H1 (cell line): ENCODE measurements at regions not wholly inside any gene's neighbourhood (a gene's known extent, or its start where the extent isn't known, plus 50 kb on each side); places are given as distances from the start of the nearest gene placed in this dataset.

Experiments
- CTCF ChIA-PET: fragments of 300-600 bp; sonication (Branson Sonifier 250); formaldehyde crosslinking; loops from one replicate; lab custom pipeline; 2021; ENCODE audit not compliant: partially characterized antibody; lab: Charles Lee
- POLR2A ChIA-PET: fragments of 300-600 bp; sonication (Branson Sonifier 250); formaldehyde crosslinking; loops from one replicate; lab custom pipeline; 2021; ENCODE audit warnings: inconsistent platforms; ENCODE audit not compliant: partially characterized antibody; lab: Charles Lee
- DNase-seq, 2 experiments: peaks; one replicate each; pipeline versions ENCODE4 v3.0.0 to v3.0.0-alpha.2; 2010 to 2022; ENCODE audit warnings: low spot score in 2 of 2, low read depth in 1 of 2, mixed read lengths in 1 of 2
- FAIRE-seq: peaks from 2 replicates; lab custom pipeline; 2011; peaks lifted over from hg19 to GRCh38; lab: Jason Lieb, UNC
- H2AFZ ChIP-seq: 2 replicates; pipeline ENCODE4 v1.8.1; 2012; ENCODE audit warnings: low read length, inconsistent platforms
- H2AK5ac ChIP-seq: 2 replicates; pipeline ENCODE4 v1.6.1; 2013; ENCODE audit warnings: low read depth, low read length
- H2BK120ac ChIP-seq: replicated peaks from 2 replicates; pipeline ENCODE3; 2013; ENCODE audit warnings: low read depth, low read length, inconsistent platforms
- H2BK12ac ChIP-seq: 2 replicates; pipeline ENCODE4 v1.6.1; 2013; ENCODE audit warnings: low read depth, low read length
- H2BK15ac ChIP-seq: 2 replicates; pipeline ENCODE4 v1.6.1; 2013; ENCODE audit warnings: low read length
- H2BK20ac ChIP-seq: 2 replicates; pipeline ENCODE4 v1.6.1; 2013; ENCODE audit warnings: low read length
- H2BK5ac ChIP-seq: 2 replicates; pipeline ENCODE4 v1.6.1; 2013; ENCODE audit warnings: low read depth, low read length
- H3K14ac ChIP-seq: 2 replicates; pipeline ENCODE4 v1.6.1; 2013; ENCODE audit warnings: inconsistent platforms; ENCODE audit not compliant: insufficient read length
- H3K18ac ChIP-seq: 2 replicates; pipeline ENCODE4 v1.6.1; 2013; ENCODE audit warnings: low read length; ENCODE audit errors: extremely low read depth
- H3K23ac ChIP-seq: 2 replicates; pipeline ENCODE4 v1.6.1; 2013; ENCODE audit warnings: inconsistent platforms; ENCODE audit not compliant: insufficient read length
- H3K23me2 ChIP-seq: 2 replicates; pipeline ENCODE4 v1.6.1; 2013; ENCODE audit warnings: low read depth, low read length
- H3K27ac ChIP-seq: 2 replicates; pipeline ENCODE4 v1.6.1; 2011; ENCODE audit warnings: low read depth, low read length, inconsistent platforms
- H3K27me3 ChIP-seq, 4 experiments: replicated peaks in 1 of 4; 1 replicate in 1 of 4; 2 replicates in 3 of 4; pipeline versions ENCODE4 v1.6.1 to v1.8.1; 2011 to 2013; ENCODE audit warnings: low read length in 3 of 4, mild to moderate bottlenecking in 3 of 4, inconsistent platforms in 2 of 4, mixed read lengths in 2 of 4, moderate library complexity in 1 of 4; ENCODE audit not compliant: control insufficient read depth in 3 of 4, insufficient read depth in 3 of 4; ENCODE audit errors: extremely low read depth in 1 of 4
- H3K36me3 ChIP-seq, 4 experiments: 2 replicates each; pipeline versions ENCODE4 v1.6.1 to v1.8.1; 2011 to 2013; ENCODE audit warnings: mild to moderate bottlenecking in 4 of 4, low read length in 3 of 4, moderate library complexity in 2 of 4, control low read depth in 1 of 4, inconsistent platforms in 1 of 4; ENCODE audit not compliant: insufficient read depth in 4 of 4, control insufficient read depth in 2 of 4
- H3K4ac ChIP-seq: replicated peaks from 2 replicates; pipeline ENCODE3; 2013; ENCODE audit warnings: low read length, low read depth, mixed read lengths, inconsistent platforms; ENCODE audit not compliant: insufficient read length
- H3K4me1 ChIP-seq, 4 experiments: replicated peaks in 1 of 4; 1 replicate in 1 of 4; 2 replicates in 3 of 4; pipeline versions ENCODE4 v1.6.1 to v1.8.1; 2011 to 2013; ENCODE audit warnings: low read length in 3 of 4, inconsistent platforms in 2 of 4, mixed read lengths in 1 of 4; ENCODE audit not compliant: insufficient read depth in 4 of 4, control insufficient read depth in 3 of 4
- H3K4me2 ChIP-seq, 2 experiments: 2 replicates each; pipeline versions ENCODE4 v1.6.1 to v1.8.1; 2011 to 2013; ENCODE audit warnings: low read depth in 2 of 2, low read length in 2 of 2, control low read depth in 1 of 2, inconsistent platforms in 1 of 2, mild to moderate bottlenecking in 1 of 2; ENCODE audit not compliant: insufficient read depth in 1 of 2
- H3K4me3 ChIP-seq, 4 experiments: fragments of 200-600, 300-600 bp in 1 of 4; sonication (generic), shearing (Covaris generic), sonication (Bioruptor Twin) in 1 of 4; 2 replicates each; pipeline versions ENCODE4 v1.5.1 to v1.8.1; 2011 to 2016; ENCODE audit warnings: low read length in 4 of 4, low read depth in 3 of 4, control low read depth in 2 of 4, inconsistent platforms in 2 of 4, mild to moderate bottlenecking in 2 of 4, mixed read lengths in 1 of 4, moderate library complexity in 1 of 4; ENCODE audit not compliant: insufficient read depth in 2 of 4; ENCODE audit errors: extremely low read depth in 1 of 4
- H3K56ac ChIP-seq: replicated peaks from 2 replicates; pipeline ENCODE3; 2013; ENCODE audit warnings: low read depth, mild to moderate bottlenecking, mixed read lengths, low read length, inconsistent platforms; ENCODE audit not compliant: insufficient read length
- H3K79me1 ChIP-seq: 2 replicates; pipeline ENCODE4 v1.6.1; 2013; ENCODE audit warnings: low read depth, low read length, control low read depth
- H3K79me2 ChIP-seq, 2 experiments: 2 replicates each; pipeline versions ENCODE4 v1.6.1 to v1.8.1; 2012 to 2013; ENCODE audit warnings: low read length in 2 of 2, mild to moderate bottlenecking in 2 of 2, inconsistent platforms in 1 of 2; ENCODE audit not compliant: insufficient read depth in 2 of 2, control insufficient read depth in 1 of 2
- H3K9ac ChIP-seq, 4 experiments: replicated peaks in 1 of 4; 1 replicate in 1 of 4; 2 replicates in 3 of 4; pipeline versions ENCODE4 v1.6.1 to v1.8.1; 2011 to 2013; ENCODE audit warnings: low read depth in 3 of 4, low read length in 3 of 4, control low read depth in 2 of 4, mild to moderate bottlenecking in 2 of 4, moderate library complexity in 2 of 4, inconsistent platforms in 1 of 4; ENCODE audit errors: extremely low read depth in 1 of 4
- H3K9me3 ChIP-seq, 2 experiments: 2 replicates each; pipeline versions ENCODE4 v1.6.1 to v1.8.1; 2012 to 2013; ENCODE audit warnings: mild to moderate bottlenecking in 2 of 2, moderate library complexity in 2 of 2, control low read depth in 1 of 2, inconsistent platforms in 1 of 2, low read depth in 1 of 2, low read length in 1 of 2, mixed read lengths in 1 of 2; ENCODE audit not compliant: insufficient read depth in 2 of 2
- H4K20me1 ChIP-seq, 2 experiments: replicated peaks in 1 of 2; 2 replicates each; pipeline versions ENCODE3 to v1.8.1; 2011 to 2013; ENCODE audit warnings: inconsistent platforms in 2 of 2, low read length in 2 of 2, mild to moderate bottlenecking in 1 of 2; ENCODE audit not compliant: insufficient read depth in 2 of 2, control insufficient read depth in 1 of 2
- H4K5ac ChIP-seq: 2 replicates; pipeline ENCODE4 v1.6.1; 2013; ENCODE audit warnings: low read length, low read depth, mixed read lengths, inconsistent platforms; ENCODE audit not compliant: insufficient read length
- H4K8ac ChIP-seq: 2 replicates; pipeline ENCODE4 v1.8.0; 2013; ENCODE audit warnings: mild to moderate bottlenecking, moderate library complexity, low read length, inconsistent platforms; ENCODE audit not compliant: insufficient read depth; ENCODE audit errors: extremely low read depth
- H4K91ac ChIP-seq: replicated peaks from 2 replicates; pipeline ENCODE3; 2013; ENCODE audit warnings: low read length, mixed read lengths, inconsistent platforms; ENCODE audit not compliant: insufficient read length
- POU5F1 ChIP-seq: IDR thresholded peaks from 2 replicates; pipeline ENCODE4 v1.6.1; 2011; ENCODE audit warnings: low read depth, mild to moderate bottlenecking, low read length, moderate library complexity
- RXRA ChIP-seq: IDR thresholded peaks from 2 replicates; pipeline ENCODE4 v1.6.1; 2011; ENCODE audit warnings: low read depth, mild to moderate bottlenecking, low read length, moderate library complexity; ENCODE audit not compliant: insufficient read depth
- SIX5 ChIP-seq: IDR thresholded peaks from 2 replicates; pipeline ENCODE4 v1.6.1; 2011; ENCODE audit warnings: mild to moderate bottlenecking, low read depth, low read length
- SP1 ChIP-seq: IDR thresholded peaks from 2 replicates; pipeline ENCODE4 v1.6.1; 2011; ENCODE audit warnings: low read depth, low read length
- WGBS, 2 experiments: shearing (Covaris generic) in 1 of 2; methylation state at CpG; one replicate each; pipeline versions ENCODE4 v1.1.6 to v1.1.7; 2013 to 2015; ENCODE audit warnings: low lambda C conversion rate in 2 of 2, mixed read lengths in 2 of 2, inconsistent platforms in 1 of 2, low coverage in 1 of 2, missing lambda C conversion rate in 1 of 2; ENCODE audit not compliant: insufficient replicate concordance in 2 of 2, insufficient coverage in 1 of 2, insufficient read length in 1 of 2; ENCODE audit errors: extremely low coverage in 1 of 2, missing lambda C conversion rate in 1 of 2; 5-methylcytosine and 5-hydroxymethylcytosine counted together

DNA sequence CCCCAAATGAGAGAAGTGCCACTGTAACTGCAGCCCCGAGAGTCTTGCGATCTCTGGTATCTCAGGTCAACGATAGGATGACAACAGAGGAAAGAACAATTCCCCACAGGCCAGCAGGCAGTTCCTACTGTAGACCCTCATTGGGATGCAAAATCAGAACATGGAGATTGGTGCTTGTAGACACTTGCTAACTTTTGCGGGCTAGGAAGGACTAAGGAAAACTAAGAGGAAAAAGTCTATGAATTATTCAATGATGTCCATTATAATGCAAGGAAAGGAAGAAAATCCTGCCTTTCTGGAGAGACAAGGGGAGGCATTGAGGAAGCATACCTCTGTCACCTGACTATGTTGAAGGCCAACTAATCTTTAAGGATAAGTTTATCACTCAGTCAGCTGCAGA is 51.9 kb upstream of the CWC22 start:
- H3K4me2 ChIP-seq: peak overlapping the region in 1 of 2 experiments; percentile 21; a peak in 2 of 4 replicates
- no peak overlapping the region for H3K23ac ChIP-seq
- no peak overlapping the region for H2AFZ ChIP-seq
- no peak overlapping the region for H3K56ac ChIP-seq
- DNase-seq (no peak), FAIRE-seq (peak; percentile 62)
- H4K5ac ChIP-seq: no peak overlapping the region
- 0 out of 2 replicates have a peak overlapping the region, but pooled peaks have one; percentile 86 for H2BK5ac ChIP-seq
- H3K18ac ChIP-seq: no peak overlapping the region
- no peaks in the 10 kb centered on the region for H3K36me3 ChIP-seq
- H3K9ac ChIP-seq: no peak overlapping the region
- no peaks in the 10 kb centered on the region for H3K9me3 ChIP-seq
- no peak overlapping the region for H2BK20ac ChIP-seq
- CTCF ChIA-PET: no interaction called here
- H2AK5ac ChIP-seq: no peak overlapping the region; the same call in 1 of the 2 replicates
- H3K4ac ChIP-seq: no peak overlapping the region
- no peak overlapping the region for H3K14ac ChIP-seq
- H4K91ac ChIP-seq: no peak overlapping the region
- no peaks in the 10 kb centered on the region for H4K20me1 ChIP-seq
- no peaks in the 10 kb centered on the region for H3K23me2 ChIP-seq
- peaks cover 5 to 23% (median 18%) of the 10 kb centered on the region in 4 experiments for H3K4me1 ChIP-seq
- 33% methylated on average over 4 of the region's 4 CpGs; no CpG with 5 or more reads in 1 of the 2 experiments for WGBS, 2 experiments
- H3K4me3 ChIP-seq: no peak overlapping the region; a peak in 1 of 8 replicates
- H3K79me1 ChIP-seq: no peaks in the 10 kb centered on the region
- no peaks in the 10 kb centered on the region for H3K79me2 ChIP-seq
- POLR2A ChIA-PET: interaction anchor here (3.2 kb wide), 1 partner anchor 12 kb away, joined by 16 read pairs; no protein-coding TSS in a partner anchor
- no peak overlapping the region for H2BK12ac ChIP-seq
- H4K8ac ChIP-seq: no peak overlapping the region
- H3K27me3 ChIP-seq: no peaks in the 10 kb centered on the region
- no peak for TF ChIP-seq RXRA
- TF ChIP-seq SP1: no peak
- no peak for TF ChIP-seq SIX5
- 0 out of 2 replicates have a peak, but pooled peaks have one; percentile 12 for TF ChIP-seq POU5F1
- H3K27ac ChIP-seq: peak overlapping the region; percentile 65; the same call in 1 of the 2 replicates
- H2BK15ac ChIP-seq: no peak overlapping the region
- no peak overlapping the region for H2BK120ac ChIP-seq
